Body of pancreas (tissue), 4 donors: ENCODE measurements at regions not wholly inside any gene's neighbourhood (a gene's known extent, or its start where the extent isn't known, plus 50 kb on each side); places are given as distances from the start of the nearest gene placed in this dataset.

Experiments used
- CTCF ChIP-seq, 7 experiments: fragments of 450-650 bp in 4 of 7; fragments of 200-600 bp in 3 of 7; sonication (generic) in 3 of 7; IDR thresholded peaks; one replicate each; pipeline ENCODE4 v1.5.1; 2016 to 2019; ENCODE audit warnings: antibody characterized with exemption in 7 of 7
- POLR2A ChIP-seq, 3 donors: fragments of 450-650 bp; IDR thresholded peaks; one replicate each; pipeline ENCODE4 v1.6.1; 2016; ENCODE audit warnings: antibody characterized with exemption in 3 of 3, mild to moderate bottlenecking in 2 of 3

GRCh38 chr13:48833412-48833811 is 142.3 kb upstream of the FNDC3A start:
- TF ChIP-seq POLR2A (IDR thresholded peaks at IDR 0.05) = no peak
- no peak for TF ChIP-seq CTCF (IDR thresholded peaks at IDR 0.05)
